ENCODE measurements at regions not wholly inside any gene's neighbourhood (a gene's known extent, or its start where the extent isn't known, plus 50 kb on each side); places are given as distances from the start of the nearest gene placed in this dataset.

- DNase-seq (ENCODE audit: low read depth in 3 of 3, low spot score in 1 of 3) = no peak
These were observed 236.6 kb upstream of the PROK2 start for GRCh38 chr3:72021531-72021930.

GRCh38 chr3:72018343-72018984, 233.5 kb upstream of the PROK2 start:
- DNase-seq (ENCODE audit: low read depth in 3 of 3, low spot score in 1 of 3) = no peak

- no peak for DNase-seq (ENCODE audit: low read depth in 3 of 3, low spot score in 1 of 3)
These were observed 233.0 kb upstream of the PROK2 start for GRCh38 chr3:72017935-72018334.

GRCh38 chr3:72017311-72017710, 232.4 kb upstream of the PROK2 start:
- DNase-seq (ENCODE audit: low read depth in 3 of 3, low spot score in 1 of 3) = no peak

GRCh38 chr3:72015463-72015862, 230.5 kb upstream of the PROK2 start:
- DNase-seq (ENCODE audit: low read depth in 3 of 3, low spot score in 1 of 3) = no peak

- DNase-seq (ENCODE audit: low read depth in 3 of 3, low spot score in 1 of 3) = no peak
These were observed 228.1 kb upstream of the PROK2 start for GRCh38 chr3:72013084-72013483.

GRCh38 chr3:72012363-72012762, 227.4 kb upstream of the PROK2 start:
- DNase-seq (ENCODE audit: low read depth in 3 of 3, low spot score in 1 of 3) = no peak

- DNase-seq (ENCODE audit: low read depth in 3 of 3, low spot score in 1 of 3) = no peak
These were observed 226.5 kb upstream of the PROK2 start for GRCh38 chr3:72011485-72011884.

GRCh38 chr3:72009851-72010443, 225.0 kb upstream of the PROK2 start:
- DNase-seq (ENCODE audit: low read depth in 3 of 3, low spot score in 1 of 3) = no peak

- no peak for DNase-seq (ENCODE audit: low read depth in 3 of 3, low spot score in 1 of 3)
These were observed 223.5 kb upstream of the PROK2 start for GRCh38 chr3:72008226-72008996.

GRCh38 chr3:72006631-72007556, 221.9 kb upstream of the PROK2 start:
- no peak for DNase-seq (ENCODE audit: low read depth in 3 of 3, low spot score in 1 of 3)

- no peak for DNase-seq (ENCODE audit: low read depth in 3 of 3, low spot score in 1 of 3)
These were observed 219.9 kb upstream of the PROK2 start for GRCh38 chr3:72004749-72005292.

GRCh38 chr3:72003936-72004335, 219.0 kb upstream of the PROK2 start:
- no peak for DNase-seq (ENCODE audit: low read depth in 3 of 3, low spot score in 1 of 3)

GRCh38 chr3:72001758-72002157, 216.8 kb upstream of the PROK2 start:
- no peak for DNase-seq (ENCODE audit: low read depth in 3 of 3, low spot score in 1 of 3)

- DNase-seq (ENCODE audit: low read depth in 3 of 3, low spot score in 1 of 3) = no peak
These were observed 214.2 kb upstream of the PROK2 start for GRCh38 chr3:71998995-71999673.

GRCh38 chr3:71997066-71997653, 212.2 kb upstream of the PROK2 start:
- no peak for DNase-seq (ENCODE audit: low read depth in 3 of 3, low spot score in 1 of 3)

- no peak for DNase-seq (ENCODE audit: low read depth in 3 of 3, low spot score in 1 of 3)
These were observed 210.0 kb upstream of the PROK2 start for GRCh38 chr3:71994906-71995305.

- DNase-seq (ENCODE audit: low read depth in 3 of 3, low spot score in 1 of 3) = no peak
These were observed 209.3 kb upstream of the PROK2 start for GRCh38 chr3:71994203-71994602.

- DNase-seq (ENCODE audit: low read depth in 3 of 3, low spot score in 1 of 3) = no peak
These were observed 206.7 kb upstream of the PROK2 start for GRCh38 chr3:71991681-71992080.

GRCh38 chr3:71991046-71991445, 206.1 kb upstream of the PROK2 start:
- no peak for DNase-seq (ENCODE audit: low read depth in 3 of 3, low spot score in 1 of 3)

Data from stimulated activated CD4-positive, alpha-beta T cell treated with anti-CD3 and anti-CD28 coated beads, TNF-alpha, amount 100 ng/mL, for 1 hour (primary cell).